ENCODE measurements at regions not wholly inside any gene's neighbourhood (a gene's known extent, or its start where the extent isn't known, plus 50 kb on each side); places are given as distances from the start of the nearest gene placed in this dataset.
"Not testable (repeated sequence)": the region's sequence is repeated elsewhere in the genome, so short reads cannot be mapped to it uniquely, and the experiment has no call there.

DNA sequence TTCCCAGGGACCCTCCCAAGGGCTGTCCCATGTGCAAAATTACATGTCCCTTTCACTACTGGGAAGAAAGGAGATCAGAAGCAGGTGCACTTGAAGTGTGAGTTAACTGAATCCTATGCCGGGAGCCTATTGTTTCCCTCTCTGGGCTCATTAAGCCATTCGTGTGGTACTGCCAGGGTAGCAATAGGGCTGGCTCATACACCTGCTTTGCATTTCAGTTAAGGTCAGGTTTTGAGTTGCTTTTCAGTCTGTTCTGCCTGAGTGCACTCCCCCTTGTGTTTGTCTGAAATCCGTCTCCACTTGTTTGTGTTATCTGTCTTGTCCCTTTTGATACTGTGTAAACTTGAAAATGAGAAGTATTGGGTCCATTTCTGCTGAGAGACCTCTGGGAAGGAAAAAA is 1232.6 kb upstream of the NRXN1 start:
- H3K9me1 ChIP-seq (ENCODE audit: control insufficient read depth, extremely low read depth, insufficient read depth, low read length), result no peaks in the 10 kb centered on the region
- H3K9ac ChIP-seq (ENCODE audit: control insufficient read depth, extremely low read depth, insufficient read depth, low read length), result no peak overlapping the region
- no peaks in the 10 kb centered on the region for H3K9me3 ChIP-seq (ENCODE audit: control insufficient read depth, low read depth, low read length)
- DNase-seq (ENCODE audit: low read depth, low spot score) (no peak), FAIRE-seq (no peak)
- no peak overlapping the region for H3K4me2 ChIP-seq (ENCODE audit: control insufficient read depth, extremely low read depth, insufficient read depth, low read depth, low read length)
- no peak overlapping the region for H3K4me3 ChIP-seq (ENCODE audit: control insufficient read depth in 2 of 3, extremely low read depth in 1 of 3, insufficient read depth in 2 of 3, low read depth in 1 of 3, low read length in 3 of 3)
- dilution Hi-C loops (cut with MboI; ENCODE audit: extremely low pct_ligation_motif_present, low sequenced_read_pairs), result no loop called here
- H4K20me1 ChIP-seq (ENCODE audit: control insufficient read depth, extremely low read depth, insufficient read depth, low read length), result no peaks in the 10 kb centered on the region
- no peak overlapping the region for H2AFZ ChIP-seq (ENCODE audit: control insufficient read depth, low read length)
- no peaks in the 10 kb centered on the region for H3K36me3 ChIP-seq (ENCODE audit: control insufficient read depth in 2 of 2, extremely low read depth in 1 of 2, insufficient read depth in 2 of 2, low read length in 2 of 2)
- H3K79me2 ChIP-seq (ENCODE audit: control insufficient read depth, insufficient read depth, low read length), result no peaks in the 10 kb centered on the region
- no peaks in the 10 kb centered on the region for H3K27me3 ChIP-seq (ENCODE audit: control insufficient read depth, extremely low read depth, insufficient read depth, low read length)
- no peaks in the 10 kb centered on the region for H3K4me1 ChIP-seq (ENCODE audit: control insufficient read depth, extremely low read depth, insufficient read depth, low read length)
- TF ChIP-seq EZH2 (IDR thresholded peaks at IDR 0.05; ENCODE audit: low read length), result no peak
- TF ChIP-seq, protein P1, sequence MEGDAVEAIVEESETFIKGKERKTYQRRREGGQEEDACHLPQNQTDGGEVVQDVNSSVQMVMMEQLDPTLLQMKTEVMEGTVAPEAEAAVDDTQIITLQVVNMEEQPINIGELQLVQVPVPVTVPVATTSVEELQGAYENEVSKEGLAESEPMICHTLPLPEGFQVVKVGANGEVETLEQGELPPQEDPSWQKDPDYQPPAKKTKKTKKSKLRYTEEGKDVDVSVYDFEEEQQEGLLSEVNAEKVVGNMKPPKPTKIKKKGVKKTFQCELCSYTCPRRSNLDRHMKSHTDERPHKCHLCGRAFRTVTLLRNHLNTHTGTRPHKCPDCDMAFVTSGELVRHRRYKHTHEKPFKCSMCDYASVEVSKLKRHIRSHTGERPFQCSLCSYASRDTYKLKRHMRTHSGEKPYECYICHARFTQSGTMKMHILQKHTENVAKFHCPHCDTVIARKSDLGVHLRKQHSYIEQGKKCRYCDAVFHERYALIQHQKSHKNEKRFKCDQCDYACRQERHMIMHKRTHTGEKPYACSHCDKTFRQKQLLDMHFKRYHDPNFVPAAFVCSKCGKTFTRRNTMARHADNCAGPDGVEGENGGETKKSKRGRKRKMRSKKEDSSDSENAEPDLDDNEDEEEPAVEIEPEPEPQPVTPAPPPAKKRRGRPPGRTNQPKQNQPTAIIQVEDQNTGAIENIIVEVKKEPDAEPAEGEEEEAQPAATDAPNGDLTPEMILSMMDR (optimal IDR thresholded peaks at IDR 0.05 in 1 of 3, IDR thresholded peaks at IDR 0.05 in 1 of 3, conservative IDR thresholded peaks at IDR 0.05 in 1 of 3; ENCODE audit: extremely low read depth in 1 of 3, insufficient read depth in 2 of 3, low read length in 3 of 3), result no peak
- no peak overlapping the region for H3K27ac ChIP-seq (ENCODE audit: control insufficient read depth, insufficient read depth, low read length)

DNA sequence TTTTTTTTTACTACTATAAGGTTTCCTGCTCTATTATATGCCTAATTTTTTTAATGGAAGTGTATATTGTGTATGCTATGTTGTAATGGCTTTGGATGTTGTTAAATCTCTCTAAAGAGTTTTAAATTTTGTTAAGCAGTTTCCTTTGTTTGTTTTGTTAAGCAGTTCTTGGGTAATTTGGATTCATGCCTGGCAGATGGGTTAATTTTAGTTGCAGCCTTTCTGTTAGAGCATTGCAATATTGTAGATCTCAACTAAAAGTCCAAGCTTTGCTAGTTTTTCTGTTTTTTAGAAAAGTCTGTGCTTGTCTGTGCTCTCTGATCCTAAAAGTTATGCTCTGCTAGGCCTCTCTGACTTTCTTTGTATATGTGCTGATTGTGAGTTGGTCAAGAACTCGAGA is 1229.0 kb upstream of the NRXN1 start:
- H3K9ac ChIP-seq (ENCODE audit: control insufficient read depth, extremely low read depth, insufficient read depth, low read length), result no peak overlapping the region
- H4K20me1 ChIP-seq (ENCODE audit: control insufficient read depth, extremely low read depth, insufficient read depth, low read length), result no peaks in the 10 kb centered on the region
- no peak overlapping the region for H3K27ac ChIP-seq (ENCODE audit: control insufficient read depth, insufficient read depth, low read length)
- H3K4me3 ChIP-seq (ENCODE audit: control insufficient read depth in 2 of 3, extremely low read depth in 1 of 3, insufficient read depth in 2 of 3, low read depth in 1 of 3, low read length in 3 of 3), result no peak overlapping the region
- H2AFZ ChIP-seq (ENCODE audit: control insufficient read depth, low read length), result no peak overlapping the region
- no peaks in the 10 kb centered on the region for H3K27me3 ChIP-seq (ENCODE audit: control insufficient read depth, extremely low read depth, insufficient read depth, low read length)
- TF ChIP-seq, protein P1 (optimal IDR thresholded peaks at IDR 0.05 in 1 of 3, IDR thresholded peaks at IDR 0.05 in 1 of 3, conservative IDR thresholded peaks at IDR 0.05 in 1 of 3; ENCODE audit: extremely low read depth in 1 of 3, insufficient read depth in 2 of 3, low read length in 3 of 3), result no peak
- TF ChIP-seq EZH2 (IDR thresholded peaks at IDR 0.05; ENCODE audit: low read length), result no peak
- H3K9me3 ChIP-seq (ENCODE audit: control insufficient read depth, low read depth, low read length), result no peaks in the 10 kb centered on the region
- H3K36me3 ChIP-seq (ENCODE audit: control insufficient read depth in 2 of 2, extremely low read depth in 1 of 2, insufficient read depth in 2 of 2, low read length in 2 of 2), result no peaks in the 10 kb centered on the region
- H3K9me1 ChIP-seq (ENCODE audit: control insufficient read depth, extremely low read depth, insufficient read depth, low read length), result no peaks in the 10 kb centered on the region
- dilution Hi-C loops (cut with MboI; ENCODE audit: extremely low pct_ligation_motif_present, low sequenced_read_pairs), result no loop called here
- FAIRE-seq (no peak), DNase-seq (ENCODE audit: low read depth, low spot score) (no peak)
- no peaks in the 10 kb centered on the region for H3K79me2 ChIP-seq (ENCODE audit: control insufficient read depth, insufficient read depth, low read length)
- no peaks in the 10 kb centered on the region for H3K4me1 ChIP-seq (ENCODE audit: control insufficient read depth, extremely low read depth, insufficient read depth, low read length)
- no peak overlapping the region for H3K4me2 ChIP-seq (ENCODE audit: control insufficient read depth, extremely low read depth, insufficient read depth, low read depth, low read length)

DNA sequence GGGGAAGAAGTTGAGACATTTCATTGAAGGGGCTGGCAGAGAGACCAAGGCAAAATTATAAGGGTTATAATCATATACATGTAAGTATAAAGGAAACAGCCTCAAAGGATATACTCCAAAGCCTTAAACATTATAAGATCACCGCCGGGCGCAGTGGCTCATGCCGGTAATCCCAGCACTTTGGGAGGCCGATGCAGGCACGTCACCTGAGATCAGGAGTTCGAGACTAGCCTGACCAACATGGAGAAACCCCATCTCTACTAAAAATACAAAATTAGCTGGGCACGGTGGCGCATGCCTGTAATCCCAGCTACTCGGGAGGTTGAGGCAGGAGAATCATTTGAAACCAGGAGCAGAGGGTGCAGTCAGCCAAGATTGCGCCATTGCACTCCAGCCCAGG is 1227.0 kb upstream of the NRXN1 start:
- dilution Hi-C loops (cut with MboI; ENCODE audit: extremely low pct_ligation_motif_present, low sequenced_read_pairs); H3K4me1 ChIP-seq (ENCODE audit: control insufficient read depth, extremely low read depth, insufficient read depth, low read length); FAIRE-seq; H3K27ac ChIP-seq (ENCODE audit: control insufficient read depth, insufficient read depth, low read length); H3K9ac ChIP-seq (ENCODE audit: control insufficient read depth, extremely low read depth, insufficient read depth, low read length); H4K20me1 ChIP-seq (ENCODE audit: control insufficient read depth, extremely low read depth, insufficient read depth, low read length); DNase-seq (ENCODE audit: low read depth, low spot score); H3K36me3 ChIP-seq (ENCODE audit: control insufficient read depth in 2 of 2, extremely low read depth in 1 of 2, insufficient read depth in 2 of 2, low read length in 2 of 2); H3K4me2 ChIP-seq (ENCODE audit: control insufficient read depth, extremely low read depth, insufficient read depth, low read depth, low read length); H3K27me3 ChIP-seq (ENCODE audit: control insufficient read depth, extremely low read depth, insufficient read depth, low read length); H3K9me1 ChIP-seq (ENCODE audit: control insufficient read depth, extremely low read depth, insufficient read depth, low read length); H2AFZ ChIP-seq (ENCODE audit: control insufficient read depth, low read length); H3K9me3 ChIP-seq (ENCODE audit: control insufficient read depth, low read depth, low read length); H3K4me3 ChIP-seq (ENCODE audit: control insufficient read depth in 2 of 3, extremely low read depth in 1 of 3, insufficient read depth in 2 of 3, low read depth in 1 of 3, low read length in 3 of 3); H3K79me2 ChIP-seq (ENCODE audit: control insufficient read depth, insufficient read depth, low read length): not testable (repeated sequence)
